ENCODE measurements at regions not wholly inside any gene's neighbourhood (a gene's known extent, or its start where the extent isn't known, plus 50 kb on each side); places are given as distances from the start of the nearest gene placed in this dataset.

- TF ChIP-seq CTCF (IDR thresholded peaks at IDR 0.05) (no peak), EP300 (IDR thresholded peaks at IDR 0.05; ENCODE audit: low read depth) (no peak), POLR2A (IDR thresholded peaks at IDR 0.05) (no peak), POLR2AphosphoS5 (IDR thresholded peaks at IDR 0.05) (no peak)
Observed at GRCh38 chr17:12320286-12320685, 299.6 kb downstream of the MAP2K4 start.
